Stimulated activated CD4-positive, alpha-beta T cell treated with anti-CD3 and anti-CD28 coated beads, TNF-alpha, amount 100 ng/mL, for 48 hours (primary cell): ENCODE measurements at regions not wholly inside any gene's neighbourhood (a gene's known extent, or its start where the extent isn't known, plus 50 kb on each side); places are given as distances from the start of the nearest gene placed in this dataset.
A peak's percentile ranks its signal among the peaks of the same experiment; 100 is the strongest.
"Not testable (repeated sequence)": the region's sequence is repeated elsewhere in the genome, so short reads cannot be mapped to it uniquely, and the experiment has no call there.

ENCODE experiments used
- DNase-seq, 3 donors: peaks; one replicate each; pipeline ENCODE4 v3.0.0-alpha.2; 2020; ENCODE audit warnings: low read depth in 3 of 3

DNA sequence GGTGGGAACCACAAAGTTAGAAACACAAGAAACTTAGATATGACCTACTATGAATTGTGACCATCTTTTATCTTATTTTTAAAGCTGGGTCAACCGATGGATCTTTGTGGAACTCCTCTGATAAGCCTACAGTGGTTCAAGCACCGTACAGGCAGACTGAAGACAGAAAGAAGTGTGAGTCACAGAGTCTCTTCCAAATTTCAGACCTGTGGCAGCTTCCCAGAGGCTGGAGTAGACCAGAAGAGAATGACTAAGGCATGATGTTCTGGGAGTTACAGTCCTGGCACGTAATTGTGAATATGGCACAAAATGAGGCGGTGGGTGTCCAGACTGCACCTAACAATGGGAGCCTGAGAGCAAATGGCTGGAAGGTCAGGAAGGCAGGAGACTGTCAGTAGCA, 70.0 kb downstream of the LMO4 start:
- no peak for DNase-seq

DNA sequence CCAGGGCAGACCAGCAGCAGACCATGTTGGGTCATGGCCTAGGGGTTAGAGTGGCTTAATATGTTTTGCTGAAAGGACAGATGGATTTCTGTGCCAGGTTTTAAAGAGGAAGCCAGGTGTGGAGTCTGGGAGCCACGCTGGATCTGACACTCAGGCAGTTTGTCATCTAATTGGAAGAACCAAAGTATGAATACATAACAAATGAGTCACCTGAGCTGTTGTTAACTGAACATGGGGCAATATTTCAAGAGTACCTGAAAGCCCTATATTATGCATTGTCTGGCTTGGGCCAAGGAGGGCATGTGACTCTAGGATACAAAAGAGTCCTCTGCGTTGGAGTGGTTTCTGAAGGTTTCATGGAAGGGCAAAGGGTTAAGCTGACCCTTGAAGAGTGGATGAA, 70.6 kb downstream of the LMO4 start:
- DNase-seq: no peak

DNA sequence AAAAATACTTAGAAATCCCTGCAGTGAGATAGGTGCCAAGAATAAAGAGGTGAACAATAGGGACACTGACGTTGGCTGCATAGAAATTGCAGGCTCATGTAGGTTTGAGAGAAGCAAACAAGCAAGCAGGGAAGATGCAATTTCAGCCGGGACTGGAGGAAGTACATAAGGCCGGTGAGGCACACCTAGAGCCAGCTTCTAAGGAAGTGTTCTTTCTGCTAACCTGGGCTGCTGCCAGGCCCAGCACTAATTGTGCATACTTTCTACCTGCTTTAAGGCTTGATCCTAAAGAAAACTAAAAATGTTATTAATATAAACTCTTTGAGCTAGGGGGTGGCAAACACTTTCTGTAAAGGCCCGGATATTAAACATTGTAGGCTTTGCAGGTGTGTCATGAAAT, 71.0 kb downstream of the LMO4 start:
- no peak for DNase-seq

DNA sequence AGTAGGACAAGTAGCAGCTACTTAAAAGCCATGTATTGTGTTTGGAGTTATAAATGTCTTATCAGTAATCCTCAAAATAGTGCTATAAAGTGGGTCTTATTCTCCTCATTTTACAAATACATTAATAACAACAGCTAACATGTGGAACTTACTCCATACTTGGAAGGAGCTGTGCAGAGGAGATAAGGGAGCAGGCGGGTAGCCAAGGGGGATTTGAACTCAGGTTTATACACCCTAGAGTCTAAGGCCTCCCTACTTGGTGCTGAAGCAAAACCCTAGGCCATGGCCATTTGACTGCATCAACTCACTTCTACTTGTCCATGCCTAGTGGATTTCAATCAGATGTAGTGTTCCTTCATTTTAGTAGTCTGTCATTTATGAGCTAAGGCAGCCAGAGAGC, 72.1 kb downstream of the LMO4 start:
- no peak for DNase-seq

DNA sequence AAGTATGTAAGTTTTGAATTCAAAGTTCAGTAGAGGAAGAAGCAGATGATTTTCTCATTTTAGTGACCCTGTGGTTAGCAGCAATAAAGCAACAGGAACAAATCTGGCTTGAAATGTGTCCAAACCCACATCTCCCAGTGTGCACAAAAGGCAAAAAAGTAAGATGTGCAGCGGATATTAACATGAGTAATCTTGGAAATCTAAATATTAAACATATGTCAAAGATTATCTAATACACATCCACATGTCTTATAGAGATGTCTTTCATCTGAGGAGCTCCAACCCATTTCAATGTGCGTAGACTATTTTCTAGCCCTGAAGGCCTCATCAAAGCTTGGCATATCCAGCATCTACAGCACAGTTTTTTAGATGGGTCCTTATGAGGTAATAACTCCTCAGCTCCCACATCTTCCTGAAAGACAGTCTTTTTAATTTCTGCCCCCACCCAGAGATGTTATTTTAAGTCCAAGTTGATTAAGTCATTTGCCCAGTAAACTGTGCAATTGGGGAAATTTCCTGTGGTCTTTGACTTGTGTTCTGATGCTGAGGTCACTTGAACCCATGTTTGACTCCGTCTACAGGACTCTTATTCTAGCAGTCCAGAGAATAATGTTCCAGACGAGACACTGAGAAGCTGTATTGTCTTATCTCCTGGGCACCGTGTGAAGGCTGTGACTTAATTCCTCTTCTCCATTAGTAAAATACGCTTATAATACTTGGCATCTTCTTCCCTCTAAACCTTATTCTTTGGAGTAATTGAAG, 73.7 kb downstream of the LMO4 start:
- no peak for DNase-seq

DNA sequence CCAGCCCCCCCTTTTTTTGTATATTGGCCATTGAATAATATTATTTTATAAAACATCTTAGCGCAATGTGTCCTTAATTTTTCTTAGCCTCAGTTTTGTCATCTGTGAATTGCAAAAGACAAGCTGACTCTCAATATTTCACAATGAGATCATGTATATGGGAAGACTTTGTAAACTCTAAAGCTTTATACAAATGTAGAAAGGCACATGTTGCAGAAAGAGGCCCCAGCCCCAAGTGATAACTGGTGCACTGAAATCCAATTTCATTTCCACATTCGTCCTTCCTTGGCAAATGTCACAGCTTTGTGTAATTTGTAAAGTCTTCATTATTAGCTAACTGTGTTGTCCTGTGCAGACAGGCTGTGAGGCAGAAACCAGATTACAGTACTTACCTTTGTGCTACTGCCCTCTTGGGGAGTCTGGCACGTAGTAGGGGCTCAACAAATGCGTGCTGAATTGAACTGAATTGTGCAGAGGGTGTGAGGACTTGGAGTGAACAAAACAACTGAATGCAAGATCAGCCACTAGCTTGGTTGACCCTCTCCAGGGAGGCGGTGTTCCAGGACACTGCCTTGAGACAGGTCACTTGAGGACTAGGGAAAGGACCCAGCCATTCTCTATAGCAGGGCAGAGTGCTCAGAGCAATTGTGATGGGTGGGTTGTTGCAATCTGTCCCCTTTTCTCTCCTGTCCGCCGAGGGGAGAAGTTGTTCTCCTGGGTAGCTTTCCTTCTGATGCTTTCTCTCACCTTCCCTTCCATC, 74.6 kb downstream of the LMO4 start:
- DNase-seq: no peak

DNA sequence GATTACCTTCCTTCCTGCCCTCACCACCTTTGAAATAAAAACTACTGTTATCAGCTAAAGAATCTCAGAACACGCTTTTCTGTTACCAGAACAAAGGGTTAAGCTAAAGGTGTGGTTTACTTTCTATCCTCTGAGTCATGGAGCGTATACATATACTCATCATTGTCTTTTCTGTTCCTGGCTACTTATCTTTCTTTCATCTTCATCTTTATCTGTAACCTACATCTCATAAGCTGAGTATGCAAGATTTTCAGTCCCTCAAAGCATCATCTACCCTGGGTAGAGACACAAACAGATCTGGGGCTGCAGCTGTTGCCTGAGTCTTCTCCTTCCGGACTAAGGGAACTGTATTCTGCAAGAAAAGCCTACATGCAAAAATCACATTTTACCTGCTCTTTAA, 75.6 kb downstream of the LMO4 start:
- DNase-seq: peak in 1 of 3 donors; percentile 3

DNA sequence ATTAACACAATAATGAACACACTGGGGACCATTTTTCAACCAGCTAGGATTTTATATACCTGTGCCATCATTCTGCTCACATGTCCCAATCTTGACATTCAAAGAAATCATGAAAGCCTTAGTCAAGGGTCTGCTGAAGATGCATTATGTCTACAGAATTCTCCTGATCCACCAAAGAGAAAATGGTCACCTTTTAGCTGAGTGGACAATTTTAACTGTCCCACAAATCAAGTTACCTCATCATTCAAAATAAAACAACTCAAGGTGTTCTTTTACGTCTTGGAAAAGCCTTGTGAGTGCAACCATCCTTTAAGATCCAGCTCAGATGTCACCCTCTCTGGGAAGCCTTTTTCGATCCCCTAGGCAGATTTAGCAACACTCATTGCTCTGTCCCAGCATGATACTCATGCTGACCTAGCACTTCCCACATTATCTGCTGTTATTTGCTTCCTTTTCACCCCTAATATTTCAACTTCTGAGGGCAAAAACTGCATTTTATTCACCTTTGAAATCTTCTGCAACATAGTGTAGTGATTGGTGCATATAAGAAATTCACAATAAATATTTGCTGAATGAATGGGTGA, 80.1 kb downstream of the LMO4 start:
- no peak for DNase-seq

DNA sequence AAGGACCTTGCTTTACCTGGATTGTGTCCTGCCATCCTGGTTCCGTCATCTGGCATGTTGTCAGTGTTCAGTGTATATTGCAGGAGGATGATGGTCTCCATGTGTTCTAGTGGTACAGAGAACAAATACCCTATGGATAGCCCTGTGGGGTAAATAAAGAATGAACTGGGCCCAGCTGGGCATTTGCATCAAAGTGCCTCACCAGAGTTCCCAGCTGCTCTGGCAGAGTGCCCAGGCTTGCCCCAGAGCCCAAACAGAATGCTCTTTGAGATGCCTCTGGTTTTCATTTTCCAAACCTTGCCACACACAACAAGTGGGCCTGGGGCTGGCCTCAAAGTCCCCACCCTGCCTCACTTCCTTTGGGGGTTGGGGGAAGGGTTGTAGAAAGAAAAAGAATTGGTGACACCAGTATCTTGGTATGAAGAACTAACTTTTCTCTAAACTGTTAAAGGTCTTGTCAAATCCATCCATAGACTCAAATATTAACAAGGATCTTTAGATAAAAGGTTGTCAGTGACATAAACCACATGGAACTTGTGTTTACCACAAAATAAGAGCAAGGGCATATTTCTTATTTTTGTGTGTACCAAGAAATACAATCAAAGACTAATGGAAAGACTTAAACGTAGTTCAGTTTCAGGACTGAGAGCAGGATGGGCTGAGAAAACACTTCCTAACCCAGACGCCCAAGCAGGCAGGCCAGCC, 82.2 kb downstream of the LMO4 start:
- DNase-seq: no peak

DNA sequence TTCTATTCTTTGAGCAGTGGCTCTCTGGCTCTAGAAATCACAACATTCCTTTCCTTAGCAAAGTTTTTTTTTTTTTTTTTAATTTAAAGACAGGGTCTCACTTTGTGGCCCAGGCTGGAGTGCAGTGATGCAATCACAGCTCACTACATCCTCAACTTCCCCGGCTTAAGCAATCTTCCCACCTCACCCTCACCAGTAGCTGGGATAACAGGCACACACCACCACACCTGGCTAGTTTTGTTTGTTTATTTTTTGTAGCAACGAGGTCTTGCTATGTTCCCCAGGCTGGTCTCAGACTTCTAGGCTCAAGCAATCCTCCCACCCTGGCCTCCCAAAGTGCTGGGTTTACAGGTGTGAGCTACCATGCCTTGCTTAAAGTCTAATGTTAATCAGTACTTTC, 85.2 kb downstream of the LMO4 start:
- not testable (repeated sequence) for DNase-seq

DNA sequence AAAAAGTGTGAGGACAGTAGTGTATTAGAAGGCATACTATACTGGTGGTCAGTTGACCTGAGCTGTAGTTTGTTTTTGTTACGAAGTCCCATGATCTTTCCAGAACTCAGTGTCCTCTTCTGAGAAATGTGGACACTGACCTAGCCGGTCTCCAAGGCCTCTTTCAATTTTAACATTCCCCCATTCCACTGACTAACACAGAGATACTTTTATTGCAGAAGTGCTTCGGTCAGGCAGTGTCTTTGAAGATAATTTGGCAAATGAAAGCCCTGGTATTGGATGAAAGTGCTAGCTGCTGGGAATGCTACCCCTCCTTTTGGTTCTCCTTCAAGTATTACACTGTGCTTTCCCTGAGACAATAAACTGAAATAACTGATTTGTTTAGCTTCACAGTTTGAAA, 89.4 kb downstream of the LMO4 start:
- DNase-seq: no peak

DNA sequence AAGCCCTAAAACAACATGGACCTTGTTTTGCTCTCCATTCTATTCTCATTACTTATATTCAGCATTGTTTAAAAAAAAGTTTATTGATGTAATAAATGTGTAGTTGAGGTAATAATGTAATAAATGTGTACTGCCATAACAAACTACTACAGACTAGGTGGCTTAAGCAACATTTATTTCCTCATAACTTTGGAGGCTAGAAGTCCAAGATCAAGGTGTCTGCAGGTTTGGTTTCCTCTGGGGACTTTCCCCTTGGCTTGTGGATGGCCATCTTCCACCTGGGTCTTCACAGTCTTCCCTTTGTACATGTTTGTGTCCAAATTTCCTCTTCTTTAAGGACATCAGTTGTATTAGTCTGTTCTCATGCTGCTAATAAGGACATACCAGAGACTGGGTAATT, 93.1 kb downstream of the LMO4 start:
- no peak for DNase-seq

DNA sequence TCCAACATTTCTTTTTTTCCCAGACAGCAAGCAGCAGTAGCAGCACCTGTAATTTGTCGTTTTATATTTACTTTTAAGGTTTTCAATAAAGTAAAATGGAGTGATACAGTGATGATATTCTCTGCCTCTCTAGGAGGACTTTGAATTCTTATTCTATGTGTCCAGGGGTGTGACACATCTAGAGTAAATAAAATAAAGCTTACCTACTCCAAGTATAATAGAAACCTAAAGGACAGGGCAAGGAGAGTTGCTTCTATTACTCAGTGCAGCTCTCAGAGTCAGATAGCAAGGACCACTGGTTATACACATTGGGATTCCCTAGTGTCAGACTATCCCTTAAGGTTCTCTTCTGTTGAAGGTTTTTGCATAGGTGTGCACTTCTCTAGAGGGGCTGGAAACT, 95.9 kb downstream of the LMO4 start:
- no peak for DNase-seq

DNA sequence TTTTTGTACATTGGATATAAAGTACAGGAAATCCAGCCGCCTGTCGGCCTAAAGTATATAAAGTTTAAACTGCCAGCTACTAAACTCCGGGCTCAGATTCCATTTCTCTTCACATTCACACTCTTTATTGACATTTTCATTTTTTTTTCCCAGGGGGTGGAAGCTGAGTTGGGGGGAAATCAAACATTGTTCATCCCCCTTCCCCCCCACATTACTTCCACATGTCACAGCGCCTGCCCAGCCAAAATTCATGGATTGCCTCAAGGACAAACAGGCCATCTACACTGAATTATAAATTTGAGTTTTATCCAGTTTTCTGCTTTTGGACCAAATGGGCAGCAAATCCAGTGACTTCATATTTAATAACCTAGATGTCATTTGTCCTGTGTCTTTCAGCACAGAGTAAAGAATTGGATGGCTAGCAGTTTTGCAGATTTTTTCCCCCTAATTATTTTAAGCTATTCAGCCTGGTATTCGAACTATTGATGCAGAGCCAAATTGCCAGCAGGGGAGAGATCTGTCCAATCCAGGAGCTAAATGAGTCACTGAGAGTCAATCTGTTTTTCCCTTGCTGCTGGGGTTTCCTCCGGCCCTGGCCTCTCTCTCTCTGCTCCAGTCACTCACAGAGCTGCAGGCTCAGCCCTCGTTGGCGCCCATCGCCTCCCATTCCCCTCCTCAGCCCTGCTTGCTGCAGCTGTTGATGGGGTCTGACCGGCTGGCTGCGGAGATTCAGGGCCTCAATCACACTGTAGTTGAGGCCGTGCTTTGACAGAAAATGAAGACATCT, 98.0 kb downstream of the LMO4 start:
- no peak for DNase-seq

DNA sequence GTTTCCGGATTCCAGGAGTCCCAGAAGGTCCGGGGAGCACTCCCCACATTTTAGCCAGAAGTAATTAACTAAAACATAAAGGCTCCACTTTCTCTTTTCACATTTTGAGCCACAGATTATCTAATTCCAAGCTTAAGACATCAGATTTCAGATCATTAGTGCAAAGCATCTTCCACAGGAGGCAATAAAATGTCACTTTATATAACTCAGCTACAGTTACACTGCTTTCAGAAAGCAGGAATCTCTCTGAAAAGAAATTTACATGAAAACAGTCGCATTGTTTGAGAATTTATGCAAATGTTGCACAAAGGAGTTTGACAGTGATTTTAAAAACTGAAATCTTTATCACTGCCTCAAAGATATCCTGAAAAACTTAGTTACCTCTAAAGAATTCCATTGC, 99.7 kb downstream of the LMO4 start:
- no peak for DNase-seq

DNA sequence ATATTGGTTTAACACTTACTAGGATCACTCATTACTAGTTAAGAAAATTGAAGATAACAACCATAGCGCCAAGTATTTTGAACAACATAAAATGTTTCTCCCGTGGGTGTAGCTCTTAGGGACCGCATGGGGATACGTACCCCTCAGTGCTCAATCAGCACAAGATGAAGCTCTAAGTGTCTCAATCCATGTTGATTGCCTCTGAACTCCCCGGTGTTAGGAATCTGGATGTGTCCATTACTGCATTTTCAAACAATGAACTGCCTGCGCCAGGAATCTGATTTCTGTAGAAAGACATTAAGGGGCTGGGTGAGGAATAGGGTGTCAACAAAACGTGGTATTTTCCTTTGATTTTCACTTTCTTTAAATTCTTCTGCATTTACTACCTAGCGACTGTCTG, 100.2 kb downstream of the LMO4 start:
- no peak for DNase-seq

DNA sequence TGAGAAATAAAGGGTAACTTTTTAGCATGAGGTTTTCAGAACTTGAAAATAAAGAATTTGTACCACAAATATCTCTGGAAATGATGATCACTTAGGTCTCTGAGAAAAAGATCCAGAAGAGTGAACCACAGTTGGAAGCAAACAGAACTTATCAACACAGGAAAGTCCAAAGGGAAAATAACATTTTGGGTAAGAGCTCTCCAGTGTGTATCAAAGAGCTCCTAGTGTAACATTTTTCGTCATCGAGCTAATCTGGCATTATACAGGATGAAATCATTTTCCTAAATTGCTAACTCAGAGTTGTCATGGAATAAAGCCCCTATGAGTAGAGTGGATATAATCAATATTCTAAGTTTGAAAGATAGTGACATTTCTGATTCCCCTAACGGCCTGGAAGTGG, 104.0 kb downstream of the LMO4 start:
- no peak for DNase-seq

DNA sequence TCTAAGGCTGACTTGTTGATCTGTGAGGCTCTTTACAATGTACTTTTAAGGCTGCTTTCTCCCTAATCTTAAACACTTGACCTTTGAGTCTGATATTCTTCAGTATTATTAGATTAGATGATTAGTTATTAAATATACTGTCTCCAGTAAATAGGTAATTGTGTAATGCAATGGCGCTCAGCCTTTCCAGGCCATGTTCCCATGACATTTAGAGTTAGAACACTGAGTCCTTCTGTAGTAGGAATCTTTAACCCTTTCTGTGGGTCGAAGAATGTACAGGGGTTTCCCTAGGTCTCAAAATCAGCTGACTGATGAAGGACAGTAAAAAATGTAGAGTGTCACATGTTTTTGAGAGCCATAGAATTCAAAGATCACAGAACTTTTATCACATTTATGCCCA, 104.4 kb downstream of the LMO4 start:
- not testable (repeated sequence) for DNase-seq

DNA sequence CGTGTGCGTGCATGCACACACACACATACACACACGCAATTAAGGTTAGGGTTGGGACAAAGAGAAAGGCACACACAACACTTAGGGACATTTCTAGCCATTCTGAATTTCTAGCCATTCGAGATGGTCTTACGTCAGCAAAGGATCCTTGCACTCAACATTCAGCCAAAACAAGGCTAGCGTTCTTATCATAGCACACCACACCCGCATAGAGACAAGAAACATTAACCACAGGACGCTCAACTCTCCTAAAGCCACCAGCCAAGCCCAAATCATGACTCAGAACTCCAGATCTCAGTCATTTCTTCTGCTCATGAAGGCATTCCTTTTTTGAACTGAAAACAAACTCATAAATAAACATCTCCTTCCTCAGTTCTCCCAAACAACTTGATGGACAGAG, 106.8 kb downstream of the LMO4 start:
- no peak for DNase-seq

DNA sequence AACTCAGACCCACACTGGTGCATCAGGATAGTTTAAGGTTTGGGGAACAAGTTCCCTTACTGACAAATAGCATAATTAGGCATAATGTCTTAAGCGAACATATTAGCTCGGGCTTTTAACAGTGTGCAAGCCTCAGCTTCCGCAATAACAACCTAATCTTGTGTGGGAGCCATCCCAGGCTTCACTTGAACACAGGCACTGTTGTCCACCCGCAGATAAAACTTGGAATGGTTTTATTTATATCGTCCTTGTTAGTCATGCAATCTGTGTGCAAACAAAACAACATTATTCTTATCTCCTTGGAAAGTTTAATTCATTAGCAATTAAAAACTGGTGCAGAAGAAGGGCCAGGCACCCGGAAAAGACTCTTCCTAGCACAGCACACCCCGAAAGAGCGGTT, 107.4 kb downstream of the LMO4 start:
- DNase-seq: not testable (repeated sequence)

DNA sequence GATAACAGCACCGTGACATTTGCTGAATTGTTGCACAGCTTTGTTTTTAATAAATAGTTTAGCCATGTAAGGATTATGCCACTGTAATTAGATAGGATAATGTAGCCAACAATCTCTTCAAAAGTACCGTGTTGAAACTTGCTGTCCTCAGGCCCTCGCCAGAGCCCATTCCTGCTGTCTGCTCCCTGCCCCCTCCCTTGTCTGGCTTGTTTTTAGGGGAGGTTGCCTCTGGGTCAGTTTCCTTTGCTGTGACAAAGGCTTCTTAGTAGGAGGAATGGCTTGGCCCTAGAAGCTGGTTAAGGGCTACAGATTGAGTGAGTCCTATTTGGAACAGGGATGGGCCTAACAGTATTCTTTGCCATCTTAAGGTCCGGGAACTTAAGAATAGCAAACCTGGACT, 107.9 kb downstream of the LMO4 start:
- no peak for DNase-seq
